ENCODE measurements at regions not wholly inside any gene's neighbourhood (a gene's known extent, or its start where the extent isn't known, plus 50 kb on each side); places are given as distances from the start of the nearest gene placed in this dataset.

GRCh38 chr1:173415490-173415889, 61.6 kb upstream of the PRDX6 start:
- peak overlapping the region in 1 of 21 experiments; percentile 21 for H3K27ac ChIP-seq
- H3K4me3 ChIP-seq: no peak overlapping the region

GRCh38 chr1:173415905-173416450, 61.2 kb upstream of the PRDX6 start:
- H3K27ac ChIP-seq: peak overlapping the region in 1 of 21 experiments; percentile 21
- no peak overlapping the region for H3K4me3 ChIP-seq

- Histone ChIP-seq H3K4me3 (no peak overlapping the region), H3K27ac (no peak overlapping the region)
Measured at GRCh38 chr1:173417563-173417962, 59.6 kb upstream of the PRDX6 start.

- Histone ChIP-seq H3K27ac (no peak overlapping the region), H3K4me3 (no peak overlapping the region)
Measured at GRCh38 chr1:173418107-173418985, 58.8 kb upstream of the PRDX6 start.

DNA sequence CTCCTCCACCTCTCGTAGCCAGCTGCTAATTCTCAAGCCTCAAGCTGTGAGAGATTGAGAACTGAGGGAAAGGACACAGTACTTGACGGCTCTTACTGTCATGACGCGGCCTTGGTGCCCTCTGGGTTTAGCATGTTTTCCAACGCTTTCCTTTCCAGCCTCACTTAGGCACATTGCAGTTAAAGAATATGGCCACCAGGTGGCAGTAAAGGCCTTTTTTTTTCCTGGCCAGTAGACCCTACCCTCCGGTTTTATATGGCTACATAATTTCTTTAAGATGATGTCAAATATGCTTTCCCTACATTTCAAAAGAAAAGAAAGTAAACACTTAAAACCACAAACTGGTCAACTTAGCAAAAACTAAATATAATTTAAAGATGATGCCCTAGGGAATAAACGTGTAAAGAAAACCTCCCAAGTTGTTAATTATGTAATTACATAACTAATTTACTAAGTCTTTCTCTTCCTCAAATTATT, 56.8 kb upstream of the PRDX6 start:
- H3K4me3 ChIP-seq: no peak overlapping the region
- no peak overlapping the region for H3K27ac ChIP-seq

DNA sequence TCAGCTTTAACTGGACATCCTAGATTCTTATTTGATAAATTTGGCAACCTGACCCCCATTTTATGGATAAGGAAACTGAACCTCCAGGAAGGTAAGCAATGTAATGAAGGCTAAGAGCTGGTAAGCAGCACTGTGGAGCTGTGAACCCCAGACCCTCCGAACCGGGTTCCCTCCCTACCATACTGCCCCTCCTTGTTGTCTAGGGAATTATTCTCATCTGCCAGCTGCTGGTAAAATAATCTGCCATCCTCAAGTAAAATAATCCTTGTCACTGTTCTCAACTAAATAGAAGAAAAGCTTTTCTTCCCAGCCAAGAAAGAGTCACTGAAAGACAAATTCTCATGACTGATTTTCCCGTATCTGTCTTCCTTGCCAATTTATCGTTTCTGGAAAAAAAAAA, 55.8 kb upstream of the PRDX6 start:
- Histone ChIP-seq H3K27ac (no peak overlapping the region), H3K4me3 (no peak overlapping the region)

- Histone ChIP-seq H3K27ac (no peak overlapping the region), H3K4me3 (no peak overlapping the region)
Measured at GRCh38 chr1:173421789-173422188, 55.3 kb upstream of the PRDX6 start.

DNA sequence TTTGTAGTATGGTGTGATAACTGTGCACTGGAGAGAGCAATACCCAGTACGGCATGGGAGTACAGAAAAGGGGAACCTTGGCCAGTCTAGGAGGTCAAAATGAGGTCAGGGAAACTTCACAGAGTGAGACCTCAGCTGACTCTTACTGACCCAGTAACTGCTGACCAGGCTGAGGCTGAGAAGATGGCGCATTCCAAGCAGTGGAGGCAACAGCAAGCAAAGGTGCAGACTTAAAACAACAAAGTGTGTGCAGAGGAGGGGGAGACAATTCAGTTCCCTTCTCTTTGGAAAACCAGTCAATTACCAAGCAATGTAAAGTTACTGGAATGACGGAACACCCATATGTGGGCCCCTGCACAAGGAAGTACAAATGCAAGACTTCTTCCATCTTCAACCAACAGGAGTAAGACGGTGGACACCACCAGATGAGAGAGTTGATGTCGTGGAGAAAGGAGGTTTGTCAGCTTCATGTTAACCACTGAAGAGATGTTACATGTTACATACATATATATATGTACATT, 54.6 kb upstream of the PRDX6 start:
- Histone ChIP-seq H3K27ac (no peak overlapping the region), H3K4me3 (no peak overlapping the region)

GRCh38 chr1:173423291-173423690, 53.8 kb upstream of the PRDX6 start:
- H3K27ac ChIP-seq: no peak overlapping the region
- H3K4me3 ChIP-seq: no peak overlapping the region

- Histone ChIP-seq H3K27ac (no peak overlapping the region), H3K4me3 (no peak overlapping the region)
Measured at GRCh38 chr1:173424143-173424542, 53.0 kb upstream of the PRDX6 start.

GRCh38 chr1:173424782-173425407, 52.2 kb upstream of the PRDX6 start:
- H3K27ac ChIP-seq: no peak overlapping the region

GRCh38 chr1:173426057-173426456, 51.1 kb upstream of the PRDX6 start:
- no peak overlapping the region for H3K4me3 ChIP-seq
- H3K27ac ChIP-seq: no peak overlapping the region

More at GRCh38 chr1:173424782-173425407, 52.2 kb upstream of the PRDX6 start:
- no peak overlapping the region for H3K4me3 ChIP-seq

GRCh38 chr1:173427146-173428054, 49.7 kb upstream of the PRDX6 start:
- Histone ChIP-seq H3K27ac (no peak overlapping the region), H3K4me3 (no peak overlapping the region)

Measured in skin epidermis (tissue), 12 donors.